IPS-18c (cell line): ENCODE measurements at regions not wholly inside any gene's neighbourhood (a gene's known extent, or its start where the extent isn't known, plus 50 kb on each side); places are given as distances from the start of the nearest gene placed in this dataset.
"Not testable (repeated sequence)": the region's sequence is repeated elsewhere in the genome, so short reads cannot be mapped to it uniquely, and the experiment has no call there.

Experiments
- H3K4me3 ChIP-seq: 2 replicates; pipeline ENCODE4 v1.7.0; 2013; ENCODE audit warnings: low read depth, mild to moderate bottlenecking, low read length, moderate library complexity; ENCODE audit not compliant: insufficient read depth
- H3K9me3 ChIP-seq: one replicate; pipeline ENCODE4 v1.6.1; 2013; ENCODE audit warnings: mild to moderate bottlenecking, low read length, moderate library complexity; ENCODE audit not compliant: control insufficient read depth, insufficient read depth

DNA sequence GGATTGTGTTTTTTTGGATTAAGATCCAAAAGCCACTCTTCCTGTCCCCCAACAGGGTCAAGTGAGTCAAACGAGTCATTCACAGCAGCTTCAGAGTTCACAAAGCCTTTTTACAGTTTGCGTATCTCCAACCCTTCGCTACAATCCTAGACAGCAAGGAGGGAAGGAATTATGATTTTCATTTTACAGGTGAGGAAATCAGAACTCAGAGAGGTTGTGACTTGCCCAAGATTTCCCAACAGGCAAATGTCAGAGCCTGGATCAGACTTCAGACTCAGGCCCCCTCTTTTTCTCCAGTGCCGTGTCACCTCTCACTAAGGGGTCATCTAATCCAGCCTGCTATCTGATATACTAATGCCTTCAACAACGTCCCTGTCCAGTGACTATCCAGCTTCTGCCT is 72.1 kb upstream of the XPA start:
- H3K4me3 ChIP-seq = no peak overlapping the region
- no peaks in the 10 kb centered on the region for H3K9me3 ChIP-seq

DNA sequence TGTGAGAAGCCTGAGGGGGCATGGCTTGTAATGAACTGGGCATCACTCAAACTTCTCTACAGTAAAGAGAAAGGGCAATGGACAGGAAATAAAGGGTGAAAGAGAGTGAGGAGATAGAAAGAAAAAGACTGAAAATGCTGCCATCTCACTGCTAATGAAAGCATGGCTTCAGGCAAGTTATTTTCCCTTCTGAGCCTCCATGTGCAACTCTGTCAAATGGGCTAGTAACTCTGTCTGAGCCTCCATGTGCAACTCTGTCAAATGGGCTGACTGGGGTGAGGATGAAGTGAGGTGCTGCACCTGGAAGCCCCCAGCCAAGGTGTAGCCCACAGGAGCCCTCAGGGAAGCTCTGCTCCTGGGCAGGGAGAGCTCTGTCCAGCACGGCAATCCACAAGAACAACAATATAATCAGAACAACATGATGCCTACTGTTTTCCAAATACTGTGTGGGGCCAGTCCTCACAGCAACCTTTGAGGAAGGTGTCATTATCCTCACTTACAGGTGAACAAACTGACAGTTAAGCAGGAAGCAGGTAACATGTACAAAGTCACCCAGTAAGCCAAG is 73.8 kb upstream of the XPA start:
- Histone ChIP-seq H3K9me3 (no peaks in the 10 kb centered on the region), H3K4me3 (no peak overlapping the region)

DNA sequence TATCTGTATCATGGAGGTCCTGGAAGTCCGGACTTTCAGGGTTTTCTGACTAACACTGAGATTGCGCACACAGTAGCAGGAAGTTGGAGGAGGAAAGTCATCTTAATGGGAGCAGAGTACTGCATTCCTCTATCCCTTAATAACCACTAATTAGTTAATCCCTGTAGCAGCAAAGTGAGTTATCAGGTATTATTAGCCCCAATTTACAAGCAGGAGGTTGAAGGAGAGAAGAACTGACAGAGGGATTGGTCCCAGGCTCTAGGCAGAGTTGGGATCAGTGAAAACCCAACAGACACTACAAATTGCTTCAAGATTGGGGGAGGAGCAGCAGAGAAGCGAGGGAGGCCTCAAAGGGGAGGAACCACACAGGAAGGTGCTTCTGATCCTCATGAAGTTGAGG is 74.5 kb upstream of the XPA start:
- H3K9me3 ChIP-seq = no peaks in the 10 kb centered on the region
- H3K4me3 ChIP-seq = no peak overlapping the region

DNA sequence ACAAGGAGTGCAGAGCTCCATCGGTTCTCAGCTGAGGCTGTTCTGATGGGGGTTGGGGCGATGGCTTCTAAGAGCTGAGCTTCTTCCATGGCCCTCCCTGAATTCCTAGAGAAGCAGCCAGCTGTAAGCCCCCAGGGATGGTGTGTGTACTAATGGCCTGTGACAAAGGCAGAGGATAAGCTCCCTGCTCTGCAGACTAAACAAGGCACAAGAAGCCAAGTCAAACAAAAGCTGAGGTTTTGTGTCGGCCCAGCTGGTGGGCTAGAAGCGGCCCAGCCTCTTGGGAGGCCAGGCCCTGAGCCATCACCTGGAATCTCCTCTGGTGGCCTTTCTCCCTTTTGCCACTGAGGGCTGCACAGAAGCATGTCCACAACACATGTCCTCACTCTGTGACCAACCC is 75.0 kb upstream of the XPA start:
- H3K9me3 ChIP-seq = no peaks in the 10 kb centered on the region

DNA sequence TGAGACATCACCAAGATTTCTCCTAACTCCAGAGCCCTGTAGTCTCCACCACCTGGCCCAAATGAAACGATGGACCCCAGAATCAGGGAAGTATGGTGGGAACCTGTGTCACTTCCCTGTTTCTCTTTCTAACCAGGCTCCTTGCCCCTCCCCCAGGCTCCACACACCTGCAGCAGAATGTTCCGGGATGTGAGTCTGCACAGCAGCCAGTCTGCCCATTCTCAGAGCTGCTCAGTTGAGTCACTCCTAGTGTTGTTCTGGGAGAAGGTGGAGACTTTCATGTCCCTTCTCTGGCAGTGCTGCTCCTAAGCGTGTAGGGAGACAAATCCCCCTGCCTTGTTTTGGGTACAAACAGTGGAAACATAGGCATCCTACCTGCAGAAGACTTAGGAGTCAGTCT is 76.0 kb upstream of the XPA start:
- no peak overlapping the region for H3K4me3 ChIP-seq
- peaks cover 2% of the 10 kb centered on the region for H3K9me3 ChIP-seq

More for the DNA sequence above, 75.0 kb upstream of the XPA start:
- H3K4me3 ChIP-seq = no peak overlapping the region

DNA sequence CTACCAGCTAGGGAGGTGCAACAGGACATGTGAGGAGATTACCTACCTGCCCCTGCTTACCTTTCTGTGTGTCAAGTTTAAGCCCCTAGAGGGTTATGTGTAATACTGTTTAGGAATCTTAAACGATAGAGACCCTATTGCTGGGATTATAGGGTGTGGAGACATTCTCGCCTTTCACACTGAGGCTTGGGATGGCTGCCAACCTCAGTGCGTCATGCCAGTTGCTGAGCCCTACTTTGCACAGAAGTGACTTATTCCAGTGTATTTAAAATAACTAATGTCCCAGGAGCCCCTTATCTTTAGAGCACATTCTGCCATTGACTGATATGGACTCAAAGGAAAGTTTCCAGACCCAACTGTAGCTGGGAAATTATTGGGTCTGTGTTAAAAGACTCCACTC is 76.6 kb upstream of the XPA start:
- Histone ChIP-seq H3K4me3 (no peak overlapping the region), H3K9me3 (peaks cover 2% of the 10 kb centered on the region)

DNA sequence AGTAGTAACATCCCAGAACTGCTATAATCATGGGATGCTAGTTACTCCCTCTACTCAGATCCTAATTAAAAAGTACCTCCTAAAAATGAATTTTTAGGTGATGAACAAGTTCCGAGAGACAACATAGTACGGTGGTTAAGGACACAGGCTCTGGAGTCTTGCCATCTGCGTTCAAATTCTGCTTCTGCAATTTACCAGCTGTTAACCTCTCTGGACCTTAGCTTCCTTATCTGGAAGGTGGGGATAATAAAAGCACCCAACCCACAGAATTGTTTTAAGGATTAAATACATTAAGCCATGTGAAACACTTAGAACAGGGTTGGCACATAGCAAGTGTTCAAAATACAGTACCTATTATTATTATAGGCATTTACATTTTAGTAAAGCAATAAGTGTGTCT is 77.5 kb upstream of the XPA start:
- H3K9me3 ChIP-seq = peaks cover 7% of the 10 kb centered on the region
- no peak overlapping the region for H3K4me3 ChIP-seq

DNA sequence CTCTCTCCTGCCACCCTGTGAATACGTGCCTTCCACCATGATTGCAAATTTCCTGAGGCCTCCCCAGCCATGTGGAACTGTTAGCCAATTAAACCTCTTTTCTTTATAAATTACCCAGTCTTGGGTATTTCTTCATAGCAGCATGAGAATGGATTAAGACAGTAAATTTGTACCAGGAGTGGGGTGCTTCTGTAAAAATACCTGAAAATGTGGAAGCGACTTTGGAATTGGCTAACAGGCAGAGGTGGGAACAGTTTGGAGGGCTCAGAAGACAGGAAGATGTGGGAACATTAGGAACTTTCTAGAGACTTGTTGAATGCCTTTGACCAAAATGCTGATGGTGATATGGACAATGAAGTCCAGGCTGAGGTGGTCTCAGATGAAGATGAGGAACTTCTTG is 74.3 kb upstream of the FOXE1 start:
- H3K9me3 ChIP-seq, H3K4me3 ChIP-seq: not testable (repeated sequence)

DNA sequence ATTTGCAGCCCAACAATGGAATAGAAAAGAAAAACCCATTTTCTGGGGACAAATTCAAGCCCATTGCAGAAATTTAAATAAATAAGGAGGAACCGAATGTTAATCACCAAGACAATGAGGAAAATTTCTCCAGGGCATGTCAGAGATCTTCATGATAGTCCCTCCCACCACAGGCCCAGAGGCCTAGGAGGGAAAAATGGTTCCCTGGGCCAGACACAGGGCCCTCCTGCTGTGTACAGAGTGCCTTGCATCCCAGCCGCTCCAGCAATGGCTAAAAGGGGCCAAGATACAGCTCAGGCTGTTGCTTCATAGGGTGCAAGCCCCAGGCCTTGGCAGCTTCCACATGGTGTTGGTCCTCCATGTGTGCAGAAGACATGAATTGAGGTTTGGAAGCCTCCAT is 73.4 kb upstream of the FOXE1 start:
- H3K4me3 ChIP-seq = no peak overlapping the region
- H3K9me3 ChIP-seq = peaks cover 7% of the 10 kb centered on the region

DNA sequence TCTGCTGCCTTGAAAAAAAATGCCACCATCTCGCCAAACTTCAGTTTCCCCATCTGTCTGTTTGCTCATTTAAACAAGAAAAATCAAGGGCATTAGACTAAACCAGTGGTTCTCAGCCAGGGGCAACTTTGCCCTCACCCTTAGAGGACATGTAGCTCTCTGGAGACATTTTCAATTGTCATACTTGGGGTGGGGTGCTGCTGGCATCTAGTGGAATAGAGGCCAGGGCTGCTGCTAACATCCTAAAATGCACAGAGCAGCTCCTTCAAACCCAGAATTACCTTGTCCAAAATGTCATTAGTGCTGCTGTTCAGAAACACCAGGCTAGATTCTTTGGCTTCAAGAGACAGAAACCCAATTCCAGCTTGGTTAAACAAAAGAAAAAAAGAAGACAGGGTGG is 71.1 kb upstream of the FOXE1 start:
- no peak overlapping the region for H3K4me3 ChIP-seq
- peaks cover 7% of the 10 kb centered on the region for H3K9me3 ChIP-seq

DNA sequence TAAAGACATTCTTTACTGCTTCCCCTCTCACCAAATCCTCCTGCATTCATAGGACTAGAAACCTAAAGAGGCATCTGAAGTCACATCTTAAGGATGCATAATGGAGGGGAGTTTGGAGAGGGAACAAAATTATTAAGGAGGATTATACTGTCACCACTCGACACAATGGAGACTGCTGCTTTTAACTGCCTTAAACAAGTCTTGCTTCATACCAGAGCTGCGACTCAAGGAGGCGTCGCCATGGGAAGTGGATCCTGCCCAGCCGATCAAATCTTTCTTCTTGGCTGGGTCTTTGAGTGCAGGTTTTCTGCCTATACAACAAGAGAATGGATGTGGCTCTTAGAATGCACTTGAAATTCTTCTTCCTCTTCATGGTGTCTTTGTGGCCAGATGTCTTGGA is 66.7 kb upstream of the FOXE1 start:
- H3K4me3 ChIP-seq = no peak overlapping the region

DNA sequence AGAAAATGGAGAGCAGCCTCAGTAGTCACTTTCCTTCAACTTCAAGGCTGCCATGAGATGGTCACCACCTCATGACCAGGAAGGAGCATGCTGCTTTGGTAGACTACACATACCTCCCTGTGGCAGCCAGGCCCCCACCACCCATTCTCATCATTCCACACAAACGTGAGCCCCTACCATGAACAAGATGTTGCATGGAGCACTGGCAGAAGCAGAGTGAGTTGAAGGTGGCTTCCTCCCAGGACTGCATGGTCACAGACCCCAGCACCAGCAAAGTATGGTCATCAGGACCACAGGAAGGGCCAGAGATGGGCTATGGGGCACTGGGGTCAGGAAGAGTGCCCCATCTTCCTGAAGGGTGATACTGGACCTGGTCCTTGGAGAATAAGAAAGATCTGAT is 65.5 kb upstream of the FOXE1 start:
- no peaks in the 10 kb centered on the region for H3K9me3 ChIP-seq
- no peak overlapping the region for H3K4me3 ChIP-seq

More for the DNA sequence above, 66.7 kb upstream of the FOXE1 start:
- no peaks in the 10 kb centered on the region for H3K9me3 ChIP-seq

DNA sequence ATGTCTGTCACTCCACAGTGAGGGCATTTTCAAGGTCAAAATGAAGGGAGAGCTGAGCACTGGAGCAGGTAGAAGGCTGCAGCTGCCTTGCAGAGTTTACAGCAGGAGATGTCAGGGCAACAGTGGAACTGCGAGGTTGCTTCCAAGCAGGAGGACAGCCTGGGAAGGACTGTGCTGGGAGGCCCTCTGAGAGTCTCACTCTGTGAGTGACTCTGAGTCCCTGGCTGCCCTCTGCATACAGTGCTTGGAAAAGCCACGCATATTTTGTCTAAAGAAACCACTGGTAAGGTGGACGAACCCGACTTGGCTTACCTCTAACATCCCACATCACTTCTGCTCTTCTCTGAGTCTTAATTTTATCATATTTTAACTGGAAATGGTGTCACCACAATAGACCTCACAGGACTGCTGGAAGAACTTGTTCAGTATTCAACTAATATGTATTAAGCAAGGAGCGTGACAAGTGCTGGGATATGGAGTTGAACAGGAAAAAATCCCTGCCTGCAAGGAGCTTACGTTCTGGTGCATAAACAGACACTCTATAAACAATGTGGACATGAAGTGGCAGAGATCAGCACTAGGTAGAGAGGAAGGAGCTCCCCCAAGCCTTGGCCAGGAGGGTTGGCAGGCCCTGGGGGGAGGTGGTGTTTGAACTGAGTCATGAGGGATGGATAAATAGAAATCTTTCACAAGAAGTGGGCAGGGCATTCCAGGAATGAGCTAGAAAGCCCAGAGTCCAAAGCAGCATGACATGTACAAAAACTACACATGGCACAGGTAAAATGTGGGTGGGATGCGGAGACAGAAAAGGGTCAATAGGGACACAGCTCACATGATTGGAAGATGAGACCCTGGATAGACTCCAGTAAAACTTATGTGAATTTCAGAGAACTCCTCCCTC is 64.0 kb upstream of the FOXE1 start:
- Histone ChIP-seq H3K4me3 (no peak overlapping the region), H3K9me3 (no peaks in the 10 kb centered on the region)

DNA sequence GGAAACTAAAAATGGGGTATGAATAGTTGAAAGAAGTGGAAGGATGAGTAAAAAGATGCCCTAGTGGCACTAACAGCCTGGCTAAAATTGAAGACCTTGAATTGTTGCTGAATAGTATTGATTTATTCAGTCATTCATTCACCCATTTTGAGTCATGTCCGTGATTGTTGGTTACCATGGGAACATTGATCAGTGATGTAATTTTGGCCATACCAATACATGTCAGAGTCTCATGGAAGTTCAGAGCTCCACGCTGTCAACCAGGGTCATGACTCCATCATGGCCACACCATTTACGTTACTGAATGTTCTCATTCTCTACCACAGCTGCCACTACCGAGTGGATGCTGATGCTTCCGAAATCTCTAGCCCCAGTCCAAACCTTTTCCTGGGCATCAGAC is 62.5 kb upstream of the FOXE1 start:
- Histone ChIP-seq H3K4me3 (no peak overlapping the region), H3K9me3 (peaks cover 1% of the 10 kb centered on the region)

DNA sequence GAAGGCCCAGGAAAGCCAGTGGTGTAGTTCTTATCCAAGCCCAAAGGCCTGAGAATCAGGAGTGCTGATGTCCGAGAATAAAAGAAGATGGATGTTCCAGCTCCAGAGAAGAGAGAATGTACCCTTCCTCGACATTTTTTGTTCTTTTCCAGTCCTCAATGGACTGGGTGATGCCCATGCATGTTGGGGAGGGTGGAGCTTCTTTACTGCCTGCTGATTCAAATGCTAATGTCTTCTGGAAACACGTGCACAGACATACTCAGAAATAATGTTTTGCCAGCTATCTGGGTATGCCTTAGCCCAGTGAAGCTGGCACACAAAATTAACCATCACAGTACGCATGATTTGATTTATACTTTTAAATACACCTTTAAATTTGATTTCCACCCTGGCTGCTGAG is 61.5 kb upstream of the FOXE1 start:
- H3K9me3 ChIP-seq = peaks cover 2% of the 10 kb centered on the region
- no peak overlapping the region for H3K4me3 ChIP-seq

DNA sequence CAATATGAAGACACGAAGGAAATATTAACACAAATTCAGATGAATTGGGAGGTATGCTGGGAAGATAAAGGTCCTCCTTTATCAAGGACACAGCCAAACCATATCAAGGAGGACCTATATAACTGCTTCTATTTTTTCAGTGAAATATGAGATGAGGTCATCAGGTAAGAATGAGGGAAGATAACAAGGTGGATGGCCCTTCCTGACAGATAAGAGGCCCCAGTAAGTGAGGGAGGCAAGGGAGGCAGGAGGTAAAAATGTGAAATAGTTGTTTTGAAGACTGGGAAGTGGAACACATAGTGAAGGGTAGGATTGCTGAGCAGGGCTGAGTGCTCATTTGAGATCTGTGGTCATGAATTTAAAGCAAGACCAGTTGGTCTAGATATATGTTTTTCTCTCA is 60.0 kb upstream of the FOXE1 start:
- Histone ChIP-seq H3K9me3 (peaks cover 2% of the 10 kb centered on the region), H3K4me3 (no peak overlapping the region)

DNA sequence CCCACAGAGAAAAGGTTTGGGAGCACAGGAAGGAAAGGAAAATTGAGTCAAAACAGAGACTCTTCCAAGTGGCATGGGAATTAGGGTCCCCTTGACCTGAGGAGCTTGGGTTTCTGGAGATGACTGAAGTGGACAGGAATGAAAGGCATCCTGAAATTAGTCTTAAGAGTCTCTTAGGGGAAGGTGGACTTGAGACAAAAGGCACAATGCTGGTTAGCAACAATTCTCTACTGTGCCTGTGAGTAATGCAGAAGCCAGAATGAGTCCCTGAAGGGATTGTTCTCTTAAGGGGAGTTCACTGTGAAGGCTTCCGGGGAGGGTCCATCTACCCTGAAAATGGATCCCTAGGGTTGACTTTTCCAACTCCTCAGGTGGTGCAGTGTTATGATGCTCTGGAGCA is 58.4 kb upstream of the FOXE1 start:
- Histone ChIP-seq H3K4me3 (no peak overlapping the region), H3K9me3 (peaks cover 2% of the 10 kb centered on the region)

DNA sequence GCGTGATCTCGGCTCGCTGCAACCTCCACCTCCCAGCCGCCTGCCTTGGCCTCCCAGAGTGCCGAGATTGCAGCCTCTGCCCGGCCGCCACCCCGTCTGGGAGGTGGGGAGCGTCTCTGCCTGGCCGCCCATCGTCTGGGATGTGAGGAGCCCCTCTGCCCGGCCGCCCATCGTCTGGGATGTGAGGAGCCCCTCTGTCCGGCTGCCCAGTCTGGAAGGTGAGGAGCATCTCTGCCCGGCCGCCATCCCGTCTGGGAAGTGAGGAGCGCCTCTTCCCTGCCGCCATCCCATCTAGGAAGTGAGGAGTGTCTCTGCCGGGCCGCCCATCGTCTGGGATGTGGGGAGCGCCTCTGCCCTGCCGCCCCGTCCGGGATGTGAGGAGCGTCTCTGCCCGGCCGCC is 56.9 kb upstream of the FOXE1 start:
- H3K4me3 ChIP-seq = not testable (repeated sequence)

DNA sequence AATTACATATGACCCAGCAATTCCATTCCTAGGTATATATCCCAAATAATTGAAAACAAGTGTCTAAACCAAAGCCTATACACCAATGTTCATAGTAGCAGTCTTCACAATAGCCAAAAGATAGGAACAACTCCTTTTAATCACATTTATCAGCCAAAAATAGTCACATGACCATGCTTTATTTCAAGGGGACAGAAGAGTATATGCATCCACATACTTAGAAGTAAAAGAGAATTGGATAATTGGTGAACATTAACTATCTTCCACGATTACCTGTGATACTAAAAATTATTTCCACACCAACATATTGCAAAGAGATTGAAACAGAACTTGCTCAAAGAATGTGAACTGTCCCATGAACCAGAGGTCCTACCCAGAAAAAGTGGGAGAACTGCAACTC is 51.8 kb upstream of the FOXE1 start:
- H3K9me3 ChIP-seq = no peaks in the 10 kb centered on the region
- H3K4me3 ChIP-seq = no peak overlapping the region

More for the DNA sequence above, 56.9 kb upstream of the FOXE1 start:
- not testable (repeated sequence) for H3K9me3 ChIP-seq
